Activated T-cell treated with anti-CD3 and anti-CD28 coated beads, Interleukin-2, amount 50 U/mL, for 72 hours (primary cell): ENCODE measurements at regions not wholly inside any gene's neighbourhood (a gene's known extent, or its start where the extent isn't known, plus 50 kb on each side); places are given as distances from the start of the nearest gene placed in this dataset.

Experiments used
- ATAC-seq, 2 donors: fragments of 150-1000 bp; cut with Tn5 transposase; replicated peaks in 1 of 2; 2 replicates each; pipeline ENCODE4 v1.10.0; 2021; ENCODE audit warnings: moderate library complexity in 2 of 2, mild to moderate bottlenecking in 1 of 2
- DNase-seq, 2 donors: peaks; one replicate each; pipeline ENCODE4 v3.0.0; 2021 to 2022; ENCODE audit warnings: mixed read lengths in 1 of 2
- H3K27ac Mint-ChIP-seq: one replicate; pipeline ENCODE4 v1.8.0; 2022; ENCODE audit warnings: mild to moderate bottlenecking, moderate library complexity, mixed read lengths
- H3K27me3 Mint-ChIP-seq: one replicate; pipeline ENCODE4 v1.8.0; 2022; ENCODE audit warnings: low read depth, mixed read lengths
- H3K36me3 Mint-ChIP-seq, 2 donors: one replicate each; pipeline ENCODE4 v1.8.0; 2022; ENCODE audit warnings: mixed read lengths in 2 of 2, mild to moderate bottlenecking in 1 of 2; ENCODE audit not compliant: insufficient read depth in 2 of 2
- H3K4me1 Mint-ChIP-seq: one replicate; pipeline ENCODE4 v1.8.0; 2022; ENCODE audit warnings: low read depth, mixed read lengths
- H3K4me3 Mint-ChIP-seq, 2 donors: one replicate each; pipeline ENCODE4 v1.8.0; 2022; ENCODE audit warnings: mild to moderate bottlenecking in 2 of 2, mixed read lengths in 2 of 2, moderate library complexity in 2 of 2
- H3K9me3 Mint-ChIP-seq, 2 donors: one replicate each; pipeline ENCODE4 v1.8.0; 2022; ENCODE audit warnings: mixed read lengths in 2 of 2

DNA sequence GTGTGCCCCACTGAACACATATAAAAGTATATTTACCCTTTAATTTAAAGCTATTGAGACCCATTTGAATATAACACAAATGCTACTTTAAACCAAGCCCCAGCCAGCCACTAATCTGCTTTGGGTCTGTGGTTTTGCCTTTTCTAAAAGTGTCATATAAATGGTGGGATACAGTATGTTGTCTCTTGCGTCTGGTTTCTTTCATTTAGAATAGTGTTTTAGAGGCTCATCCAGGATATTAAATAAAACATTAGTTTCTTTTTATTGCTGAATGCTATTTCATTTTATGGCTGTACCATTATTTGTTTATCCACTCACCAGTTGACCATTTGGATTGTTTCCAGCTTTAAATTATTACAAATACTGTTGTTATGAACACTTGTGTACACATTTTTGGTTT, 290.5 kb upstream of the SORL1-AS1 start:
- Mint-ChIP-seq H3K36me3 (peaks cover 2 to 5% of the 10 kb centered on the region in 2 donors), H3K4me1 (no peaks in the 10 kb centered on the region), H3K27ac (no peak overlapping the region), H3K4me3 (no peak overlapping the region), H3K9me3 (peaks cover 4% of the 10 kb centered on the region in 2 donors), H3K27me3 (peaks cover 6% of the 10 kb centered on the region)
- ATAC-seq: no peak
- no peak for DNase-seq

GRCh38 chr11:121741761-121742361, 289.1 kb upstream of the SORL1-AS1 start:
- H3K36me3 Mint-ChIP-seq: peaks cover 2 to 5% of the 10 kb centered on the region in 2 donors
- peaks cover 11% of the 10 kb centered on the region for H3K27me3 Mint-ChIP-seq

DNA sequence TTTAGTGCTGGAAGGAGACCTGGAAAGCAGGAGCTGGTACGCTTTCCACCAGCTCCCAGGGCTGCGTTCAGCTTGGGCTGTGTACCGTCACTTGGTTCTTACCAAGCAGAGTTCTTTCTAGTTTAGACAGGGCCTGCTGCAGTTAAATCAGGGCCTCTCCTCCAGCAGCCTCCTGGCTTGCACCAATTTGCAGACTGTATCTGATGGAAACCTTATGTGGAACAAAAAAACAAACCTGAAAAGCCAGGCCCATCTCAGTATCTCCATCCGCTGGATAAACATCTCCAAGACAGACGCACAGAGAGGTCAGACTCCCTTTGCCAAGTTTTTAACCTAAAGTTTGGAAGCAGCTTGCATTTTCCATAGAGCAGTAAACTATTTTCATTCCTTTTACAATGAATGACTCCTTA, 288.6 kb upstream of the SORL1-AS1 start:
- Mint-ChIP-seq H3K36me3 (peaks cover 2 to 5% of the 10 kb centered on the region in 2 donors), H3K27ac (no peak overlapping the region), H3K9me3 (peaks cover 4% of the 10 kb centered on the region in 2 donors), H3K4me1 (no peaks in the 10 kb centered on the region), H3K4me3 (no peak overlapping the region), H3K27me3 (peaks cover 11% of the 10 kb centered on the region)
- ATAC-seq (no peak), DNase-seq (no peak)

More at GRCh38 chr11:121741761-121742361, 289.1 kb upstream of the SORL1-AS1 start:
- H3K27ac Mint-ChIP-seq: no peak overlapping the region
- DNase-seq (no peak), ATAC-seq (no peak)
- H3K4me1 Mint-ChIP-seq: no peaks in the 10 kb centered on the region
- peaks cover 4% of the 10 kb centered on the region in 2 donors for H3K9me3 Mint-ChIP-seq
- H3K4me3 Mint-ChIP-seq: no peak overlapping the region

- Mint-ChIP-seq H3K4me3 (no peak overlapping the region), H3K27me3 (peaks cover 11% of the 10 kb centered on the region), H3K9me3 (peaks cover 4% of the 10 kb centered on the region in 2 donors), H3K36me3 (peaks cover 2 to 5% of the 10 kb centered on the region in 2 donors), H3K4me1 (no peaks in the 10 kb centered on the region), H3K27ac (no peak overlapping the region)
- no peak for ATAC-seq
- DNase-seq: no peak
These were observed 288.1 kb upstream of the SORL1-AS1 start for GRCh38 chr11:121740902-121741301.

- H3K4me3 Mint-ChIP-seq: no peak overlapping the region
- no peaks in the 10 kb centered on the region for H3K4me1 Mint-ChIP-seq
- peaks cover 5% of the 10 kb centered on the region for H3K27me3 Mint-ChIP-seq
These were observed 281.1 kb upstream of the SORL1-AS1 start for GRCh38 chr11:121733858-121734257.

DNA sequence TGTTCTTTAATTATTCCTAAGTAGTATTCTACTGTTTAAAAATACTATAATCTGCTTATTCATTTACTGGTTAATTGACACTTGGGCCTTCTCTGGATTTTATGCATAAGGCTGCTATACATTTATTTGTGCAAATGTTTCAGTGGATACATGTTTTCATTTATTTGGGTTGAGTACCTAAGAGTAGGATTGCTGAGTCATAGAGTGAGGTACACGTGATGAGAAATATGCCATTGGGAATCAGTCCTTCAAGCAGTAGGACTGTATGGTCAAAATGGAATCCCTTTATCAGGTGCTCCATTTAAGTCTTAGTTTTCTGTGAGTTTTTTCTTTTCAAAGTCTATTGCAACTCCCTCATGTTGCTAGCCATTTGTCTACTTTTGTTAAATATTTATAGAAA, 275.2 kb upstream of the SORL1-AS1 start:
- H3K36me3 Mint-ChIP-seq: no peaks in the 10 kb centered on the region
- no peaks in the 10 kb centered on the region for H3K4me1 Mint-ChIP-seq
- DNase-seq (no peak), ATAC-seq (no peak)
- H3K27ac Mint-ChIP-seq: no peak overlapping the region
- peaks cover 14% of the 10 kb centered on the region for H3K27me3 Mint-ChIP-seq
- no peak overlapping the region for H3K4me3 Mint-ChIP-seq
- peaks cover 0 to 2% of the 10 kb centered on the region in 2 donors for H3K9me3 Mint-ChIP-seq

More at GRCh38 chr11:121733858-121734257, 281.1 kb upstream of the SORL1-AS1 start:
- peaks cover 2% of the 10 kb centered on the region in 2 donors for H3K9me3 Mint-ChIP-seq
- no peak overlapping the region for H3K27ac Mint-ChIP-seq
- no peak for ATAC-seq
- H3K36me3 Mint-ChIP-seq: no peaks in the 10 kb centered on the region
- DNase-seq: no peak

DNA sequence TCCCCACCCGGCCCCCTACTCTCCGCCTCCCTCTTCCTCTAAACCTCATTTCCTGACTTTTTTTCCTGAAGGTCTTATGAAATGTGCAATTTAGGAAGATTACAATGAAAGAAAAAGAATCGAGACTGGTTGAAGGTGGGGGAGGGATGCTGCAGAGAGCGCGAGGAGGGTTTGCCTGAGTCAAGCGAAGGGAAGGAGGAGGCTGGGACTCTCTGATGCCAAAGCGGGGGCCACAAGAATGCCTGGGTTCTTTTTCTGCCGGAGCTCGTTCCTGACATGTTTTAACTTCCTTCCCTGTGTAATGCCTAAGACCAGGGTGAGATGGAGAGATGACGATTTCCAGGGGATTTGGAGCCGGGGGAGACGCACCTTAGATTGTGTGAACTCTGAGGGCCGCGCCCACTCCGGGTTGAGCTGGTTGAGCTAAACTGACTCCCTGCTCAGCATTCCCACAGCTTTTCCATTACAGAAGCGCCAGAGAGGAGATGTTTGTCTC, 270.5 kb upstream of the SORL1-AS1 start:
- peaks cover 37% of the 10 kb centered on the region for H3K27me3 Mint-ChIP-seq
- H3K9me3 Mint-ChIP-seq: peaks cover 5 to 7% of the 10 kb centered on the region in 2 donors
- no peak overlapping the region for H3K4me3 Mint-ChIP-seq
- H3K27ac Mint-ChIP-seq: no peak overlapping the region
- H3K36me3 Mint-ChIP-seq: peaks cover 0 to 5% of the 10 kb centered on the region in 2 donors
- no peak for ATAC-seq
- H3K4me1 Mint-ChIP-seq: peaks cover 7% of the 10 kb centered on the region
- DNase-seq: no peak

- no peak for ATAC-seq
- Mint-ChIP-seq H3K36me3 (peaks cover 0 to 5% of the 10 kb centered on the region in 2 donors), H3K9me3 (peaks cover 5 to 7% of the 10 kb centered on the region in 2 donors)
These were observed 269.9 kb upstream of the SORL1-AS1 start for GRCh38 chr11:121722431-121723245.

GRCh38 chr11:121721961-121722360, 269.2 kb upstream of the SORL1-AS1 start:
- DNase-seq (no peak), ATAC-seq (no peak)
- H3K36me3 Mint-ChIP-seq: peaks cover 0 to 5% of the 10 kb centered on the region in 2 donors
- H3K27me3 Mint-ChIP-seq: peaks cover 37% of the 10 kb centered on the region
- no peak overlapping the region for H3K27ac Mint-ChIP-seq
- H3K9me3 Mint-ChIP-seq: peaks cover 7% of the 10 kb centered on the region in 2 donors
- peaks cover 7% of the 10 kb centered on the region for H3K4me1 Mint-ChIP-seq
- H3K4me3 Mint-ChIP-seq: no peak overlapping the region

More at GRCh38 chr11:121722431-121723245, 269.9 kb upstream of the SORL1-AS1 start:
- Mint-ChIP-seq H3K27ac (no peak overlapping the region), H3K4me1 (peaks cover 7% of the 10 kb centered on the region), H3K4me3 (peak overlapping the region; percentile 49 to 72), H3K27me3 (peaks cover 37% of the 10 kb centered on the region)
- DNase-seq: no peak

- Mint-ChIP-seq H3K4me3 (no peak overlapping the region), H3K27ac (no peak overlapping the region), H3K4me1 (peaks cover 7% of the 10 kb centered on the region)
These were observed 268.7 kb upstream of the SORL1-AS1 start for GRCh38 chr11:121721448-121721847.

GRCh38 chr11:121717296-121717695, 264.5 kb upstream of the SORL1-AS1 start:
- Mint-ChIP-seq H3K36me3 (peaks cover 0 to 5% of the 10 kb centered on the region in 2 donors), H3K27ac (no peak overlapping the region), H3K4me3 (no peak overlapping the region), H3K27me3 (peaks cover 29% of the 10 kb centered on the region), H3K4me1 (peaks cover 1% of the 10 kb centered on the region), H3K9me3 (peaks cover 7 to 10% of the 10 kb centered on the region in 2 donors)
- DNase-seq (no peak), ATAC-seq (no peak)

More at GRCh38 chr11:121721448-121721847, 268.7 kb upstream of the SORL1-AS1 start:
- H3K9me3 Mint-ChIP-seq: peaks cover 7% of the 10 kb centered on the region in 2 donors
- H3K36me3 Mint-ChIP-seq: peaks cover 0 to 5% of the 10 kb centered on the region in 2 donors
- DNase-seq (no peak), ATAC-seq (no peak)
- peaks cover 37% of the 10 kb centered on the region for H3K27me3 Mint-ChIP-seq

- H3K9me3 Mint-ChIP-seq: peaks cover 7 to 10% of the 10 kb centered on the region in 2 donors
- no peak overlapping the region for H3K27ac Mint-ChIP-seq
- H3K4me3 Mint-ChIP-seq: no peak overlapping the region
- ATAC-seq (no peak), DNase-seq (no peak)
- peaks cover 0 to 5% of the 10 kb centered on the region in 2 donors for H3K36me3 Mint-ChIP-seq
- peaks cover 24% of the 10 kb centered on the region for H3K27me3 Mint-ChIP-seq
- H3K4me1 Mint-ChIP-seq: no peaks in the 10 kb centered on the region
These were observed 263.3 kb upstream of the SORL1-AS1 start for GRCh38 chr11:121716060-121716459.

- DNase-seq (no peak), ATAC-seq (no peak)
- Mint-ChIP-seq H3K27ac (no peak overlapping the region), H3K4me1 (no peaks in the 10 kb centered on the region), H3K27me3 (peaks cover 18% of the 10 kb centered on the region), H3K9me3 (peaks cover 5 to 7% of the 10 kb centered on the region in 2 donors), H3K4me3 (no peak overlapping the region), H3K36me3 (peaks cover 0 to 3% of the 10 kb centered on the region in 2 donors)
These were observed 262.6 kb upstream of the SORL1-AS1 start for GRCh38 chr11:121715405-121715804.
